Renal pelvis (tissue), 1 donor: ENCODE measurements at regions not wholly inside any gene's neighbourhood (a gene's known extent, or its start where the extent isn't known, plus 50 kb on each side); places are given as distances from the start of the nearest gene placed in this dataset.
"Not testable (repeated sequence)": the region's sequence is repeated elsewhere in the genome, so short reads cannot be mapped to it uniquely, and the experiment has no call there.

ENCODE experiments used
- DNase-seq: peaks from one replicate; pipeline ENCODE4 v3.0.0-alpha.2; 2013

- no peak for DNase-seq
Measured at GRCh38 chr22:35183917-35184316, 73.4 kb upstream of the HMGXB4 start.

- no peak for DNase-seq
Measured at GRCh38 chr22:35186492-35186891, 70.8 kb upstream of the HMGXB4 start.

GRCh38 chr22:35188930-35189329, 68.4 kb upstream of the HMGXB4 start:
- not testable (repeated sequence) for DNase-seq

- DNase-seq, result no peak
Measured at GRCh38 chr22:35189559-35189958, 67.7 kb upstream of the HMGXB4 start.

GRCh38 chr22:35191412-35191811, 65.9 kb upstream of the HMGXB4 start:
- no peak for DNase-seq

- DNase-seq, result no peak
Measured at GRCh38 chr22:35192129-35192918, 65.0 kb upstream of the HMGXB4 start.

GRCh38 chr22:35195226-35195625, 62.1 kb upstream of the HMGXB4 start:
- no peak for DNase-seq

- no peak for DNase-seq
Measured at GRCh38 chr22:35195821-35196220, 61.5 kb upstream of the HMGXB4 start.

GRCh38 chr22:35197071-35197470, 60.2 kb upstream of the HMGXB4 start:
- no peak for DNase-seq

- DNase-seq, result no peak
Measured at GRCh38 chr22:35197886-35198285, 59.4 kb upstream of the HMGXB4 start.

GRCh38 chr22:35198738-35199137, 58.6 kb upstream of the HMGXB4 start:
- DNase-seq, result no peak

- DNase-seq, result no peak
Measured at GRCh38 chr22:35202376-35202775, 54.9 kb upstream of the HMGXB4 start.

GRCh38 chr22:35203583-35203982, 53.7 kb upstream of the HMGXB4 start:
- DNase-seq, result no peak

- DNase-seq, result peak; percentile 33
Measured at GRCh38 chr22:35204807-35205775, 52.2 kb upstream of the HMGXB4 start.

GRCh38 chr22:35205961-35206360, 51.3 kb upstream of the HMGXB4 start:
- DNase-seq, result no peak

- no peak for DNase-seq
Measured at GRCh38 chr22:35206889-35207288, 50.4 kb upstream of the HMGXB4 start.
